ENCODE measurements at regions not wholly inside any gene's neighbourhood (a gene's known extent, or its start where the extent isn't known, plus 50 kb on each side); places are given as distances from the start of the nearest gene placed in this dataset.

DNA sequence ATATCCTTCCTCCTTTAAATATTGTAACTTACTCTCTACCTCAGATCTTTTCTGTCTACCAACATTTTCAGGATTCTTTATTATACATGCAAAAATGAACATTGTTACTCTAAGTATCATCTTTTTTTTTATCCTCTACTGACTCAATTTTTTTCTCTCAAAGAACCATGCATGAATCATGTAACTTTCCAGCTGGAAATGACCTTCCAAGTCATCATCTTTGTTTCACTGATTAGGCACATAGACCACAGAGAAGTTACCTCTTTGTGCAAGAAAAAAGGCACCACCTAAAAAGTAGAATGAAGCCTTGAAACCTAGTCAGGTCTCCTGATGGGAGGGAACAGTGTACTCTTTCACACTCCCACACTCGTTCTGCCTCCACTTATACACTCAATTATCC lies 234.9 kb downstream of the HGF start:
- TF ChIP-seq, protein P1, sequence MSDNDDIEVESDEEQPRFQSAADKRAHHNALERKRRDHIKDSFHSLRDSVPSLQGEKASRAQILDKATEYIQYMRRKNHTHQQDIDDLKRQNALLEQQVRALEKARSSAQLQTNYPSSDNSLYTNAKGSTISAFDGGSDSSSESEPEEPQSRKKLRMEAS (IDR thresholded peaks at IDR 0.05): no peak
- TF ChIP-seq YY1 (IDR thresholded peaks at IDR 0.05; ENCODE audit: low read depth) (no peak), NFIC (IDR thresholded peaks at IDR 0.05) (no peak)

Data from Ishikawa (cell line).